ENCODE measurements at regions not wholly inside any gene's neighbourhood (a gene's known extent, or its start where the extent isn't known, plus 50 kb on each side); places are given as distances from the start of the nearest gene placed in this dataset.

DNA sequence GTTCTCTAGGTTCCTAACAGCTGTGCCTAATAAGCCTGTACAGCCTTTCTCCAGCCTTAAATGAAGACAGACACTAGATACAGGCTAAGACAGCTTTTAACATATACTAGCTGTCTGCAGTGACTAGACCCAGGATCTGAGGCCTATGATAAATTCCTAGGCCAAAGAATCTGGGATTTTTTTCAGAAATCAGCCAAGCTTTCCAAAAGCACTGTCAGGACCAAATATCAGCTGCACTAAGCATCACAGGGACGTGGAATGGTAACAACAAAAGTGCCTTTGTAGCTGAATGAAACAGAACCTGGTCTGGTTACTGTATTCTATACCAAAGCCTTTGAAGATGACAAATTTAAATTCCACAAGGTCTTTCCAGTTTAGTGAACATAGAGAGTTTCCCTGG, 77.9 kb upstream of the DOCK9 start:
- DNase-seq: no peak

DNA sequence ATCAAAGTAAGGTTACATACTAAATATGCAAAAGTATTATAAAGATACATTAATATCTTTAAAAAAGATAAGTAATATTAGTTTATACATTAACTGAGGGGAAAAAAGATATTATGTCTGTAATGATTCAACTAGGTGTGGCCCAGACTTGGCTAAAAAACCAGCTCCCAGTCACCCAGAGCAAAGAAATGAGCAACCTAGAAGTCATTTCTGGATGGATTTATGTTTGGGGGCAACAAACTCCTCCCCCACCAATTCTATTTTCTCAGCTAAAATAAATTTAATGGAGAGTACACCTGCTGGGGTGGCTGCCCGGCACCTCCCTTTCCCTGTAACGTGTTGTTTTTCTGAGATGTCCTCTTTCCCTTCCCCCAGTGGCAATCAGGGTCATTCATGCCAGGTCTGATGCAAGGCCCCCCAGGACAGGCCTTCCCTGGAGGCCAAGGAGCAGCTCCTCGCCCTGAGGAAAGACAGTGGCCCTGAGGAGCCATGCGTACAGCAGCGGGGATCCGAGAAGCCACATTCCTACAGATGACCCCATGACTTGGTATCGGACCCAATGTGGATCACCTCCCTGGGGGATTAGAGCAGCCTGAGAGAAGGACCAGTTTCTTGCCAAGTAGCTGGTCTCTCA, 78.6 kb upstream of the DOCK9 start:
- DNase-seq: no peak

DNA sequence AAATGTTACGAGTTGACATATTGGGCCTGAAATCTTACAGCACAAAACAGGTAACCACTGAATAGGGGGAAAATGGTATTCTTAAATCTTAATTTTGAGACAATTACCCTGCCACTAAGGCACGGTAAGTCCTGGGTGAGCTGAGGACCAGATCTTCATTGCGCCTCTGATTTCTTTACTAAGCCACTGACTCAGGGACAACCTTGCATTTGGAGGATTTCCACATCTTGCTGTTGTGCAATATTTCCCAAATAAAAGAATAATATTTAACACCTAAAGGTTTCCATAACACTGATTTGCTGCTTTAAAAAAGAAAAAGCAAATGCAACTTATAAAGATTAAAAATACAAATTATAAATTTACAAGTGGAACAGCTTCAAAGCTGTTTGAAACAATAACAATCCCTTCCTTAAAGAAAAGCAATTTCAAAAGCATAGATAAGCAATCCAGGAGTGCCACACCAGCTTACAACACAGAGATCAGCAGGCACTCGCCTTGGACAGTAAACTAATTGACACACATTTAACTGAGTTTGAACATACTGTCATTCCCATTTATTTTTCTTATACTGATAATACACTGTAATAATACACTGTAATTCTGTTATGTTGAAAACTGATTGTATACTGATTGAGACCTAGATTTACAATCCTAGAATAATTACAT, 79.6 kb upstream of the DOCK9 start:
- DNase-seq: no peak

DNA sequence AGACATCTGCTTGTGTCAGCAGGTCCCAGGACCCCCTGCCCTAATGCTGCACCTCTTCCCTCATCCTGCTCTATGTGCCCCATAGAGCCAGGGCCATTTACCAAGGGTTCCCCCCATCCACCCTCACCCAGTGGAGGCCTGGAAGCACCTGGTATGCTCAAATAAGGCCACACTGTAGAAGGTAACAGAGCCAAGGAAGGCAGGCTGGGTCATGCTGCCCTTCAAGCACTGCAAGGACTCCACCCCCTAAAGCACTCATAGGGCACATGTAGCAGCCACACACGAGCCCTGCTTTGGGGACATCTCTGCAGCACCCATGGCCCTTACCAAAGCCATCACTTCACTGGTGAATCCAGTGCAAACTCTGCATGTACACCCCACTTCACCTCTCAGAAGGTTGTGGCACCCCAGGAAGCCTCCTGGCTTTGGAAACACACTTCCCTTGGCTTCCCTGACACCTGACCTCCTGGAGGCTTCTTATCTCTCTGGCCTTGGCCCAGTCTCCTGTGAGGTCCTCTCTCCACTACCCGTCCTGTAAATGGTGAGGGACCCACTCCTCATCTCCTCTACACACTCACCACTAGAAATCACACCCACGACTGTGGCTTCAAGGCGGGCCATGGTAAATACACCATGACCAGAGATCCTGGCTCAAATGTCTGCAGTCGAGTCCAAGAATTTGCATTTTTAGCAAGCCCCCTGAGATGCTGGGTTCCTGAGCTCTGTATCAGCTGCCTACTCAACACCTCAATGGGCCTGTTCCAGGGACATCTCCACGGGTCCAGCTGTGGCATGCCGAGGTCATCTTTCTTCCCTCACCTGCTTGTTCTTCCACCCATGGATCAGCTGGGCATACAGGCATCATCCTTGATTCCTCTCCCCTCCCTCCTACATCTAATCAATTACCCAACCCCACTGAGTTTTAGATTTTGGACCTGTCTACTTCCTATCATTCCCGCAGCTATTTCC, 80.9 kb upstream of the DOCK9 start:
- DNase-seq: no peak

DNA sequence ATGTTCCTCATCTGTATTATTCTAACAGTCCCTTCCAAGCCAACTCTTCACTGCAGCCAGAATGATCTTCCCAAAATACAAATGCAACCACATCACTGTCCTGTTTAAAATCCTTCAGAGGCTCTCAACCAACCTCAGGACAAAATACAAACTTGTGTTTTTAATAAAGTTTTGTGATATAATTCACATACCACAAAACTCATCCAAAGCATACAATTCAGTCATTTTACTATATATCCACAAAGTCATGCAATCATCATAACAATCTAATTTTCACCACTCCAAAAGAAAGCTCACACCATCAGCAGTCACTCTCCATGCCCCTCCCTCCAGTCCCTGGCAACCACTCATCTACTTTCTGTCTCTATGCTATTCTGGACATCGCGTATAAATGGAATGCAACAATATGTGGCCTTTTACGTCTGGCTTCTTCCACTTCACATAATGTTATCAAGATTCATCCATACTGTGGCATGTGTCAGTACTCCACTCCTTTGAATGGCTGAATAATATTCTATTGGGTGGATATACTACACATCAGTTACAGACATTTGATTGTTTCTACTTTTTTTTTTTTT, 81.7 kb upstream of the DOCK9 start:
- DNase-seq: no peak

DNA sequence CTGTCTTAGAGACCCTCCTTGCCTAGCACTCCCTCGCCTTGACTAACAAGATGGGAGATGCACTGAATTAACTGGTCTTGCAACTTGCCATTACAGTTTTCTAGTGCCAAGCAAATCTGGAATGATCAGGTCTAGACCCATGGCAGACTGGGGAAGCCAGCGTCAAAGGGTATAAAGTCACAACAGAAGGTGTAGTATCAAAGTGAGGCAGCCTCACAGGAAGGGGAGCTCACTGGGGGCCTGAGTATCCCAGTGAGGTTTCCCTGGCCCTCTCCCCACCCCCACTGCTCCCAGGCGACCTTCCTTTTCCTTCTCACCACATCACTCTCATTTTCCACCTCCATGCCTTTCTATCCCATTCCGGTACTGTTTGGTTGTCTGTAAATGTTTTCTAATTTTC, 83.5 kb upstream of the DOCK9 start:
- no peak for DNase-seq

GRCh38 chr13:99062593-99062992, 84.7 kb upstream of the DOCK9 start:
- no peak for DNase-seq

DNA sequence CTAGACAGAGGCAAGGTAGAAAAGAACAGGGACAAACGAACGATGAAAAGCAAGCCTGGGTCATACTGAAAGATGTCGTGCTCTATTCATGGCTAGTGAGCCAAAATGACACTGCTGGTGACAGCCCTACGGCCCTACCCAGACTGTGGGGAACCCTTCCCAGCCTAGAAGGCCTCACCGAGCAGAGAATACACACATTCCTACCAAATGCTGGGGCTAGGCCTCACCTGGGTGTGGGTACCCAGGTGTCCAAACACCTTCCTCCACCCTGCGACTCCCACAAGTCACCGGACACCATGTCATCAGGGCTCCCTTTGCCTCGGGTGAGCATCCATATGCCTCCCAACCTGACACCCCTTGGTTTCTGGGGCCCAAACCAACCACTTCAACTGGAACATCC, 85.3 kb upstream of the DOCK9 start:
- DNase-seq: no peak

DNA sequence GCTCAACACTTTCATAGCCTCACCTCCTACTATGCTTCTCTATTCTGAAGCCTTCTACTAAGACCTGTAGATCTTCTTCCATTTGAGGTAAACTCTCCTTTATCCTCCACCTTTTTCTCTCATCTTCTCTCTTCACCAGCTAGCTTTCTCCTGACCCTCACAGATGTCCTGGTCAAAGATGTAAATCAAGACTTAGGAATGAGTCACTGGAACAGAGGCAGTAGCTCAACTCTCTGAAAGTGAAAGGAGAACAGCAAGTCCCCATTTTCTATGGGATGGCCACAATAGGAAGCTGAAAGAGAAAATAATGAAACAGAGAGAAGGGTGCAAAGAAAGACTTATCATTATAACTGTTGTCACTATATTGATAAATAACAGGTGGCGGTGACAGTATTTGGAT, 86.1 kb upstream of the DOCK9 start:
- no peak for DNase-seq

DNA sequence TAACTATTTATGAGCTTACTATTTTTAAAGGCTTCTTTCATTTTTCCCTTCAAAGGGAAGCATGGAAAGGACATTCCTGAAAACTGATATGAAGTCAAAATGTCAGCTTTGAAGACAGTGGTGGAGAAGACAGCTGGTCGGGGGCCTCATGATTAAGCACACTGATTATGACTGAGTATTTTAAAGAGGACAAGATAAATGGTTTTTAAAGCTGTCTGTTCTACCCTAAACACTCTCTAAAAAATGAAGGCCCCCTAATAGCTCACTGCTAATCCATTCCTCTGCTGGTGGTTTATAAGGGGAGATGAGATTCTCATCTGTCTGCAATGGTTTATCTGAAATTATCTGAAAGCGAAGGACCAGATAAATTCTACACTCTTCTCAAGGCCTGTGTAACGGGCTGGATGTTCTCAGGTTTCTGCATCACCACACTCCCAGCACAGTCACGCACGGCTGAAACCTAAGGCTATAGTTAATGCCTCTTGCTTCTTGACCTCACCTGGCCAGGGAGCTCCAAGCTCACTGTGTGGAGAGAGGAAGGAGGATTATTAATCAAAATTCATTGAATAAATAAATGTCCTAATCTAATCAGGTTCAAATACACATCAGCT, 86.9 kb upstream of the DOCK9 start:
- DNase-seq: peak; percentile 16

DNA sequence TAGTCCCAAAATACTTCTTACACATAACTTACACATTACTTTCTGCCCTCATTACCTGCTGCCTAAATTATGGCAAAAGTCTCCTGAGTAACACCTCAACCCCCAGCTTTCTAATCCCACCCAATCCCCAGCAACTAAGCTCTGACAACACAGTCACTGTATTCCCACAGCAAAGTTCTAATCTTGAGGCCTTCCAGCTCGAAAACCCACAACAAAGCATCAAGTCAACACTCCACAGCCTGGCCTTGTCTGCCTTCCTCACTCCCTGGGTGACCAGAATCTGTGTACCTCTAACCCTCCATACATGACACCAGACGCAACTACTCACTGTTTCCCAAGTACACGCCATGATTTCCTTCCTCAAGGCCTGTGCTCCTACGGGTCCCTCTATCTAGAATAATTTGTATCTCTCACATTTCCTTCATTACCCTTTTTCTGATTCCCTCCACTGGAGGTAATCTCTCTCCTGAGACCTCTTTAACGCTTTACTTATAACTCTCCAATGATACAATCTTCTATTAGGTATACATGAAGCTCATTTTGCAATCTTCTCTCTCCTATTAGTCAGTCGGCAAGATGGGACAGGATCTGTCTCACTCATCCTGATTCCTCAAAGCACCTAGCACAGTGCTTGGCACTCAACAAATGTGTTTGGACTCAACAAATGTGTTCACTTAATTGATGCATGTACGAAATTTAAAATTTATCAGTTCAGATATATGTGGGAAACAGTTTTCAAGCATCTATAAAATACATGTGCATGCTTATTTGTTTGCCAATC, 87.6 kb upstream of the DOCK9 start:
- no peak for DNase-seq

- no peak for DNase-seq
Measured at GRCh38 chr13:99066219-99066618, 88.4 kb upstream of the DOCK9 start.

GRCh38 chr13:99067159-99067985, 89.5 kb upstream of the DOCK9 start:
- no peak for DNase-seq

DNA sequence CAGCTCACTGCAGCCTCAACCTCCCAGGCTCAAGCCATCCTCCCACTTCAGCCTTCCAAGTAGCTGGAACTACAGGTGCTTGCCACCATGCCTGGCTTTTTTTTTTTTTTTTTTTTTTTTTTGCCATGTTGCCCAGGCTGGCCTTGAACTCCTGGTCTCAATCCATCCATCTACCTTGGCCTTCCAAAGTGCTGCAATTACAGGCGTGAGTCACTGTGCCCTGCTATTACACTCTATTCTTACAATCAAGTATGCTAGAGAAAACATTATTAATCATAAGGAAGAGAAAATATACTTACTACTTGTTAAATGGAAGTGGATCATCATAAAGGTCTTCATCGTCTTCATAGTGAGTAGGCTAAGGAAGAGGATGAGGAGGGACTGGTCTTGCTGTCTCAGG, 93.3 kb upstream of the DOCK9 start:
- DNase-seq: no peak

GRCh38 chr13:99071666-99072065, 93.8 kb upstream of the DOCK9 start:
- no peak for DNase-seq

GRCh38 chr13:99072356-99072755, 94.5 kb upstream of the DOCK9 start:
- DNase-seq: no peak

- no peak for DNase-seq
Measured at GRCh38 chr13:99072941-99073340, 95.1 kb upstream of the DOCK9 start.

GRCh38 chr13:99074693-99075092, 96.8 kb upstream of the DOCK9 start:
- no peak for DNase-seq

- no peak for DNase-seq
Measured at GRCh38 chr13:99075268-99076191, 97.7 kb upstream of the DOCK9 start.
